A549 (cell line): ENCODE measurements at regions not wholly inside any gene's neighbourhood (a gene's known extent, or its start where the extent isn't known, plus 50 kb on each side); places are given as distances from the start of the nearest gene placed in this dataset.

Source experiments
- ATAC-seq, 2 experiments: fragments of 200-7000 bp in 1 of 2; fragments of >200 bp in 1 of 2; cut with Nextera tagmentation in 1 of 2; cut with Tn5 transposase in 1 of 2; 3 replicates each; pipeline versions ENCODE4 v1.8.0 to v1.9.1; 2018 to 2020; ENCODE audit warnings: mild to moderate bottlenecking in 1 of 2, moderate library complexity in 1 of 2
- CTCF ChIA-PET: fragments of 300-600 bp; sonication (Branson Sonifier 250); formaldehyde crosslinking; extraction: SDS; loops from one replicate; lab custom pipeline; 2021; ENCODE audit warnings: antibody characterized with exemption, inconsistent platforms; lab: Yijun Ruan, JAX
- POLR2A ChIA-PET: fragments of 350-600 bp; formaldehyde crosslinking; extraction: SDS; loops from one replicate; lab custom pipeline; 2021; ENCODE audit warnings: antibody characterized with exemption, inconsistent platforms; lab: Yijun Ruan, JAX
- DNase-seq, 2 experiments: peaks; one replicate each; pipeline versions ENCODE4 v3.0.0 to v3.0.0-alpha.2; 2011 to 2016; ENCODE audit warnings: low read depth in 1 of 2, low spot score in 1 of 2
- FAIRE-seq: peaks from 2 replicates; lab custom pipeline; 2011; peaks lifted over from hg19 to GRCh38; lab: Jason Lieb, UNC
- H3K27ac ChIP-seq, 2 experiments: fragments of >200 bp; sonication (Bioruptor Twin); formaldehyde crosslinking; 3 replicates each; pipeline ENCODE4 v1.5.1; 2016 to 2017
- H3K4me1 ChIP-seq: fragments of >200 bp; sonication (Bioruptor Twin); formaldehyde crosslinking; 3 replicates; pipeline ENCODE4 v1.6.1; 2016
- H3K4me2 ChIP-seq: fragments of >200 bp; sonication (Bioruptor Twin); formaldehyde crosslinking; 3 replicates; pipeline ENCODE4 v1.6.1; 2016
- H3K4me3 ChIP-seq: fragments of >200 bp; sonication (Bioruptor Twin); formaldehyde crosslinking; 3 replicates; pipeline ENCODE4 v1.5.1; 2016
- H3K9me3 ChIP-seq: fragments of >200 bp; sonication (Bioruptor Twin); formaldehyde crosslinking; 3 replicates; pipeline ENCODE4 v1.6.1; 2016
- BCL3 ChIP-seq: fragments of >200 bp; sonication (Bioruptor Twin); formaldehyde crosslinking; IDR thresholded peaks from 3 replicates; pipeline ENCODE4 v1.6.1; 2016
- CBX2 ChIP-seq: fragments of 200-600 bp; sonication (generic); IDR thresholded peaks from 2 replicates; pipeline ENCODE4 v1.6.1; 2016; ENCODE audit warnings: low read depth, mild to moderate bottlenecking, borderline replicate concordance
- CEBPB ChIP-seq, 2 experiments: fragments of >200 bp in 1 of 2; sonication (Bioruptor Twin) in 1 of 2; formaldehyde crosslinking in 1 of 2; IDR thresholded peaks; 2 replicates each; pipeline ENCODE4 v1.6.1; 2012 to 2016
- EP300 ChIP-seq, 2 experiments: fragments of >200 bp; sonication (Bioruptor Twin); formaldehyde crosslinking; IDR thresholded peaks; 2 replicates in 1 of 2; 3 replicates in 1 of 2; pipeline ENCODE4 v1.6.1; 2016 to 2017
- FOXS1 ChIP-seq: fragments of 250-450 bp; sonication (Bioruptor Pico); IDR thresholded peaks from 2 replicates; pipeline ENCODE4 v1.5.0; 2020; ENCODE audit warnings: mild to moderate bottlenecking, moderate library complexity
- GATA3 ChIP-seq: IDR thresholded peaks from 2 replicates; pipeline ENCODE4 v1.6.1; 2012; ENCODE audit warnings: borderline replicate concordance
- HOXB13 ChIP-seq: fragments of 250-450 bp; sonication (Bioruptor Pico); IDR thresholded peaks from 2 replicates; pipeline ENCODE4 v1.5.0; 2020; ENCODE audit warnings: low read depth, mild to moderate bottlenecking, moderate library complexity
- JUNB ChIP-seq: fragments of >200 bp; sonication (Bioruptor Twin); formaldehyde crosslinking; IDR thresholded peaks from 2 replicates; pipeline ENCODE4 v1.6.1; 2016
- KDM5A ChIP-seq: fragments of 200-600 bp; sonication (generic); IDR thresholded peaks from 2 replicates; pipeline ENCODE4 v1.6.1; 2016; ENCODE audit warnings: antibody characterized with exemption, mild to moderate bottlenecking
- NFE2L2 ChIP-seq: fragments of 150-350 bp; conservative IDR thresholded peaks from 2 replicates; pipeline ENCODE4 v1.6.1; 2014; ENCODE audit warnings: low read length
- PHF8 ChIP-seq: fragments of 200-600 bp; sonication (generic); IDR thresholded peaks from 2 replicates; pipeline ENCODE4 v1.6.1; 2016; ENCODE audit warnings: low read depth, mild to moderate bottlenecking, antibody characterized with exemption, moderate library complexity, borderline replicate concordance
- RAD21 ChIP-seq, 2 experiments: fragments of >200 bp in 1 of 2; sonication (Bioruptor Twin) in 1 of 2; formaldehyde crosslinking in 1 of 2; IDR thresholded peaks in 1 of 2; conservative IDR thresholded peaks in 1 of 2; 2 replicates in 1 of 2; 3 replicates in 1 of 2; pipeline ENCODE4 v1.6.1; 2012 to 2018; ENCODE audit warnings: inconsistent platforms in 1 of 2
- RNF2 ChIP-seq: fragments of 200-600 bp; sonication (generic); IDR thresholded peaks from 2 replicates; pipeline ENCODE4 v1.6.1; 2016; ENCODE audit warnings: low read depth, mild to moderate bottlenecking, antibody characterized with exemption, moderate library complexity, borderline replicate concordance
- ZC3H11A ChIP-seq: fragments of 450-650 bp; IDR thresholded peaks from 2 replicates; pipeline ENCODE4 v1.6.1; 2014; ENCODE audit warnings: antibody characterized with exemption, mild to moderate bottlenecking
- ZSCAN20 ChIP-seq: fragments of 250-450 bp; sonication (Bioruptor Pico); IDR thresholded peaks from 2 replicates; pipeline ENCODE4 v1.8.0; 2022; ENCODE audit warnings: mild to moderate bottlenecking, moderate library complexity
- WGBS: methylation state at CpG from one replicate; pipeline ENCODE4 v1.1.6; 2017; ENCODE audit errors: missing lambda C conversion rate; 5-methylcytosine and 5-hydroxymethylcytosine counted together
- TF ChIP-seq, protein P1 (sequence below): IDR thresholded peaks from 2 replicates; pipeline ENCODE4 v1.6.1; 2012; ENCODE audit warnings: low read depth, borderline replicate concordance
- TF ChIP-seq, protein P2 (sequence below): fragments of 250-450 bp; sonication (Bioruptor Pico); IDR thresholded peaks from 2 replicates; pipeline ENCODE4 v1.5.0; 2020; ENCODE audit warnings: low read depth, mild to moderate bottlenecking, moderate library complexity
- TF ChIP-seq, protein P3 (sequence below): fragments of >200 bp; sonication (Bioruptor Twin); formaldehyde crosslinking; IDR thresholded peaks from 2 replicates; pipeline ENCODE4 v1.6.1; 2016

GRCh38 chr2:240231838-240232244, 91.4 kb upstream of the OTOS start:
- peaks cover 14% of the 10 kb centered on the region for H3K9me3 ChIP-seq
- TF ChIP-seq, protein P1, sequence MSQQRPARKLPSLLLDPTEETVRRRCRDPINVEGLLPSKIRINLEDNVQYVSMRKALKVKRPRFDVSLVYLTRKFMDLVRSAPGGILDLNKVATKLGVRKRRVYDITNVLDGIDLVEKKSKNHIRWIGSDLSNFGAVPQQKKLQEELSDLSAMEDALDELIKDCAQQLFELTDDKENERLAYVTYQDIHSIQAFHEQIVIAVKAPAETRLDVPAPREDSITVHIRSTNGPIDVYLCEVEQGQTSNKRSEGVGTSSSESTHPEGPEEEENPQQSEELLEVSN, result no peak
- no peak for TF ChIP-seq EP300 (IDR thresholded peaks at IDR 0.05)
- no peak for TF ChIP-seq NFE2L2
- TF ChIP-seq KDM5A, result no peak
- 90% methylated on average over 12 of the region's 12 CpGs for WGBS
- peaks cover 10% of the 10 kb centered on the region for H3K4me1 ChIP-seq
- ATAC-seq (no peak), DNase-seq (no peak), FAIRE-seq (no peak)
- POLR2A ChIA-PET, result interaction anchor here (1.8 kb wide), 1 partner anchor 203 kb away, joined by 7 read pairs; no protein-coding TSS in a partner anchor
- no peak overlapping the region for H3K4me3 ChIP-seq
- no peak overlapping the region for H3K4me2 ChIP-seq
- no peak overlapping the region for H3K27ac ChIP-seq
- CTCF ChIA-PET, result interaction anchor here (1.0 to 8.4 kb wide), 33 partner anchors 8 to 329 kb away, joined by 3 to 116 read pairs (median 8); partner anchors contain the start of genes DUSP28, GPC1 and OTOS

DNA sequence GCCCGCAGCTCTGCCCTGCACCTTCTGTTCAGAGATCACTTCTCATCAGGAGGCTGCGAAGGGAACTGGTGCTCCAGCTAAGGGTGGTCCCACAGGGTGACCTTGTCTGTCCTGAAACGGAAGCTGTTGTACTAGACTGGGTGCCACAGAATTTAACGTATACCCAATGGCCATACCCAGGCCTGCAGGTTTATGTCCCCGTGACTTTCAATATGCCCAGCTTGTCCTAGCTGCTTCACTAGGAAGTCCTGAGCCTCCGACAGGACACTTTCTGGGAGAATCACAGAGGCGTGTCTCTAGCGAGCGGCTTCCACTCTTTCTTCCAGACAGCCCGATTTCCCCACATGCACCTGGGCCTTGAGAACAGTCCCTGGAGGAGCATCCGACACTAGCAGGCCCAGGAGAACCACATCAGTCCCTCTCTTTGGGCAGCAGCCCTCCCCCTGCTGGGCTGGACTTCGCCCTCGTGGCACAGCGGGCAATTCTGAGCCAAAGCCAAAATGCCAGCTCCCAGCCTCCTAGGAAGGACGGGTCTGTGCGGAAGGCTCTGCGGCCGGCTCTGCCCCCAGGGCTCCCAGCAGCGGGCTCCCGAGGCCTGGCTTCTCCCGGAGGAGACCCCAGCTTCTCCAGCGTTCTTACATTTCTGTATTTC, 91.9 kb upstream of the OTOS start:
- Histone ChIP-seq H3K4me2 (peak overlapping the region; percentile 80), H3K4me3 (peak overlapping the region; percentile 59), H3K9me3 (peaks cover 14% of the 10 kb centered on the region), H3K27ac (peak overlapping the region; percentile 83 to 88), H3K4me1 (peaks cover 10% of the 10 kb centered on the region)
- TF ChIP-seq NFE2L2 (no peak), RAD21 (conservative IDR thresholded peaks at IDR 0.05 in 1 of 2, IDR thresholded peaks at IDR 0.05 in 1 of 2) (no peak), ZC3H11A (no peak), PHF8 (no peak), RNF2 (no peak), CEBPB (IDR thresholded peaks at IDR 0.05) (no peak), BCL3 (no peak), CBX2 (no peak), KDM5A (no peak), HOXB13 (no peak), GATA3 (no peak), ZSCAN20 (CRISPR knock-in tag) (no peak), FOXS1 (no peak), JUNB (no peak)
- TF ChIP-seq, protein P2, sequence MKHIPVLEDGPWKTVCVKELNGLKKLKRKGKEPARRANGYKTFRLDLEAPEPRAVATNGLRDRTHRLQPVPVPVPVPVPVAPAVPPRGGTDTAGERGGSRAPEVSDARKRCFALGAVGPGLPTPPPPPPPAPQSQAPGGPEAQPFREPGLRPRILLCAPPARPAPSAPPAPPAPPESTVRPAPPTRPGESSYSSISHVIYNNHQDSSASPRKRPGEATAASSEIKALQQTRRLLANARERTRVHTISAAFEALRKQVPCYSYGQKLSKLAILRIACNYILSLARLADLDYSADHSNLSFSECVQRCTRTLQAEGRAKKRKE (CRISPR knock-in tag), result no peak
- TF ChIP-seq, protein P3, sequence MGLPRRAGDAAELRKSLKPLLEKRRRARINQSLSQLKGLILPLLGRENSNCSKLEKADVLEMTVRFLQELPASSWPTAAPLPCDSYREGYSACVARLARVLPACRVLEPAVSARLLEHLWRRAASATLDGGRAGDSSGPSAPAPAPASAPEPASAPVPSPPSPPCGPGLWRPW, result no peak
- CTCF ChIA-PET, result interaction anchor here (0.6 to 8.4 kb wide), 66 partner anchors 8 to 353 kb away, joined by 3 to 116 read pairs (median 5); partner anchors contain the start of genes DUSP28, GPC1 and OTOS
- WGBS, result 72% methylated on average over 17 of the region's 22 CpGs
- DNase-seq (no peak), FAIRE-seq (no peak), ATAC-seq (peak; percentile 1 to 16; a peak in 4 of 6 replicates)
- POLR2A ChIA-PET, result interaction anchor here (1.3 to 1.9 kb wide), 3 partner anchors 138 to 204 kb away, joined by 3 to 9 read pairs (median 7); partner anchors contain the start of gene GPC1
